ENCODE measurements at regions not wholly inside any gene's neighbourhood (a gene's known extent, or its start where the extent isn't known, plus 50 kb on each side); places are given as distances from the start of the nearest gene placed in this dataset.
"Not testable (repeated sequence)": the region's sequence is repeated elsewhere in the genome, so short reads cannot be mapped to it uniquely, and the experiment has no call there.

DNA sequence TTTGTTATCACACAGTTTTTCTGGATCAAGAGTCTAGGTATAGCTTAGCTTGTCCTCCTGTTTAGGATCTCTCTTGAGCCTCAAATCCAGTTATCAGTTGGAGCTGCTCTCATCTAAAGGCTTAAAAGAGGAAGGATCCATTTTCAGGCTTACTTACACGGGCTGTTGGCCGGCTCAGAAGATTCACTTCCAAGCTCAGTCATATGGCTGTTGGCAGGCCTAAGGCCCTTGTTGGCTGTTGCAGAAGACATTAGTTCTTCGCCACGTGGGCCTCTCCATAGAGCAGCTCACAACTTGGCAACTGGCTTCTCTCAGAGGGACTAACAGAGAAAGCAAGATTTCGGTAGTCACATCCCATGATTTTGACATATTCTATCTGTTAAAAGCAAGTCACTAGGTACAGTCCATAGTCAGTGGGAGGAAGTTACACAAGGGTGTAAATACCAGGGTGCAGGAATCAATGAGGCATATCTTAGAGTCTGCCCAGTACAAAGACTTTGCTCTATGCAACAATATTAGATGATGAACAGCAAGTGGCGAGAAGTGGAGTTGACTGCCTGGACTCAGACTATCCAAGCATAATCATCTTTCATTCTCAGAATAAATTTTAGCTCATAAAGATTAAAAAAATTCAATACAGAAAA lies 280.1 kb upstream of the MBL2 start:
- no peak for DNase-seq

DNA sequence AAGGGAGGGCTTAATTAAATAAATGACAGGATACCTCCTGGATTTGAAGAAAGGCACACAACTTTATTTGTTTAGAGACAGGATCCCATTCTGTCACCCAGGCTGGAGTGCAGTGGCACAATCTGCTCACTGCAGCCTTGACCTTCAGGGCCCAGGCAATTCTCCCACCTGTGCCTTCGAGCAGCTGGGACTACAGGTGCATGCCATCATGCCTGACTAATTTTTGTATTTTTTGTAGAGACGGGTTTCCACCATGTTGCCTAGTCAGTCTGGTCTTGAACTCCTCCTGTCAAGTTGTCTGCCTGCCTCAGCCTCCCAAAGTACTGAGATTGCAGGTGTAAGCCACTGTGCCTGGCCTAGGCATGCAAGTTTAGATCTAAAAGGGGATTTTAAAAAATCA lies 272.7 kb upstream of the MBL2 start:
- DNase-seq, result no peak

DNA sequence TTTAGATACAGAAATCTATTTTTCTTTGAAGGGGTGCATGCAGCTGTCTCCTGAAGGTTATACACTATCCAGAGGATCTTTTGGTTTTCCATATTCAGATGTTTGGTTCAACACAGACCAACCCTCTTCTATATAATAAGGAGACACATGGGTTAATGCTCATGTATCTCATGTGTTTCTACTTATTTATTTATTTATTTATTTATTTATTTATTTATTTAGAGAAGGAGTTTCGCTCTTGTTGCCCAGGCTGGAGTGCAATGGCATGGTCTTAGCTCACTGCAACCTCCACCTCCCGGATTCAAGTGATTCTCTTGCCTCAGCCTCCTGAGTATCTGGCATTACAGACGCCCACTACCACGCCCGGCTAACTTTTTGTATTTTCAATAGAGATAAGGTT lies 263.2 kb upstream of the MBL2 start:
- not testable (repeated sequence) for DNase-seq

DNA sequence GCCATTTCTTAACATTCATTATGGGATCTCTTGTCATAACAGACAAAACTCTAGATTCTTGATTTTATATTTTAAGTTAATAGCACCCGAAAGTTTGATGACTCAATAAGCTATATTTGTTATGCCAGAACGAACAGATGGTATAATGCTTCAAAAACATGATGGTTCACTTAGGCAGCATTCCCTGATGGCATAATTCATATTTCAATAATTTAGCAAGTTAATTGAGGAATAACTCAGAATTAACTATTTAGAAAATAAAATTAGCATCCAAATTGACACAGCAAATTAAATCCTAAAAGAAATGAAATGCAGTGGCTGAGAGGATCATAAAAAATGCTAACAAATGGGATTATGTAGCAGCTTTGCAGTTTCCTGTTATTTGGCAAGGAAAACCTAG lies 260.8 kb upstream of the MBL2 start:
- DNase-seq, result no peak

DNA sequence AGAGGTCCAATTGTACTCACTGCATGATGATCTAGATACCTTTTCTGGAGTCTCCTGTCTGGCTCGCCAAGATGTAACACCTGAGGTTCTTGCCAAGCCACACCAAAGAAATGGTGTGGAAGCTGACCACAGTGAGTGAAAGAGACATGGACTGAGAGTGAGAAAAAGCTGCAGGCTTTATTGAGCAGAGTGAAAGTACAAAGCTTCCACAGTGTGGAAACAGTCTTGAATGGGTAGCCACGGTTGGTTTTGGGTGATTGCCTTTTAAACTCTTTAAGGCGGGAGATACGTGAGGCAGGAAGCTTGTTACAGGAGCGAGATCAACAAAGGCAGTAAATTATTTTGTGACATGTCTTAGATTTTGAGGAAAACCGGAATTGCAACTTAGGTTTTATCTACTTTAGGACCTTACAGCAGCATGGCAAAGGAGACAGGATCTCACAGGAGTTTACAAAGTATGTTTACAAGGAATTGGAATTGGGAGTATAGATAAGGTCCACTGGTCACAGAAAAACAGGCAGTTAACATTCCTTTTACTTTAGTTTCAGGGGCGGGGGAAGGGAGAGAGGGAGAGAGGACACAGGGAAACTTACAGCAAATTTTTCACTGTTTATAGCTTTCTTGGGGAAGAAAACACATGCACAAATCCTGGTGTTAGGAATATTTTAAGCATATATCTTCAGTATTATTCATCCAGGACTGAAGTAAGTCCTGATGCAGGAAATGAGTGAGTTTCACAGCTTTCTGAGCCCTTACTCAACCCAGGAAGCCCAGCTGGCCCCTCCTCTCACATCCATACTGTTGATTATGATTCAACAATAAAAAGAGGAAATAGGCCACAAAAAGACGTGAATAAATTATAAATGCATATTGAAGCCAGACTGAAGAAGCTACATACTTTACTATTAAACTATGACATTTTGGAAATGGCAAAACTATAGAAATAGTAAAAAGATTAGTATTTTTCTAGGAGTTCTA lies 257.6 kb upstream of the MBL2 start:
- not testable (repeated sequence) for DNase-seq

DNA sequence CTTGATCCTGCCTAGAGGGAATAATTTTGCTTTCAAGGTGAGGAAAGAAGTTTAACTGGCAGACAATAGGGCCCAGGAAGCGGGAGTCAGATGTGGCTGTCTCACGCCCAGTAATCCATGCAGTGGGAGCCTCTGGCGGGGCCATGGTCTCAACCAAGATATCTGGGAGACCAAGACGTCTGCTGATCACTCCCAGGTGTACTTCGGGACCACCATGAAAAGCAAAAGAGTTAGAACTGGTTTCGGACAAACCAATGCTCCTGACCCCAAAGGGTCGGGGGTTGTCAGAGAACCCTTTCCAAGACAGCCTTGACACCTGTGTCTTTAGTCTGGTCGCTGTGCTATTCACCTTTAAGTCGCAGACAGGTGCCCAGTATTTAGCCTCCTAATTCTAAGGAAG lies 256.9 kb upstream of the MBL2 start:
- no peak for DNase-seq

DNA sequence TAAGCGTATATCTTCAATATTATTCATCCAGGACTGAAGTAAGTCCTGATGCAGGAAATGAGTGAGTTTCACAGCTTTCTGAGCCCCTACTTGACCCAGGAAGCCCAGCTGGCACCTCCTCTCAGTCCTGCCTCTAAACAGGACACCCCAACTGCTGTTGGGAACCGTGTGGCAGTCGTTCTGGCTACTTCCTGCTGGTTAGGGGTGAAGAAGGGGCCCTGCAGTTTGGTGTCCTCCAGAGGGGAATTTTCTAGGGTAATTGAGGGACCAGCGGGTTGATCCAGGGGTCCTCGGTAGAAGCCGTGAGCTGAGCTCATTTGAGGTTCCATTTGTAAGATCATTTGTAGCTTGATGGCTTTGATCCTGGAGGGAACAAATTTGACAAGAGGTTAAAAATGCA lies 253.2 kb upstream of the MBL2 start:
- not testable (repeated sequence) for DNase-seq

DNA sequence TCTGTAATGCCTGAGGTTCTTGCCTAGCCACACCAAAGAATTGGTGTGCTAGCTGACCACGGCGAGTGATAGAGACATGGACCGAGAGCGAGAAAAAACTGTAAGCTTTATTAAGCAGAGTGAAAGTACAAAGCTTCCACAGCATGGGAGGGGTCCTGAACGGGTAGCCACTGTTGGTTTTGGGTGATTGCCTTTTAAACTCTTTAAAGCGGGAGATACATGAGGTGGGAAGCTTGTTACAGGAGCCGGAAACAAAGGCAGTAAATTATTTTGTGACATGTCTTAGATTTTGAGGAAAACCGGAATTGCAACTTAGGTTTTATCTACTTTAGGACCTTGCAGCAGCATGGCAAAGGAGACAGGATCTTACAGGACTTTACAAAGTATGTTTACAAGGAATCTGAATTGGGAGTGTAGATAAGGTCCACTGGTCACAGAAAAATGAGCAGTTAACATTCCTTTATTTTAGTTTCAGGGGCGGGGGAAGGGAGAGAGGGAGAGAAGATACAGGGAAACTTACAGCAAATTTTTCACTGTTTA lies 252.7 kb upstream of the MBL2 start:
- no peak for DNase-seq

DNA sequence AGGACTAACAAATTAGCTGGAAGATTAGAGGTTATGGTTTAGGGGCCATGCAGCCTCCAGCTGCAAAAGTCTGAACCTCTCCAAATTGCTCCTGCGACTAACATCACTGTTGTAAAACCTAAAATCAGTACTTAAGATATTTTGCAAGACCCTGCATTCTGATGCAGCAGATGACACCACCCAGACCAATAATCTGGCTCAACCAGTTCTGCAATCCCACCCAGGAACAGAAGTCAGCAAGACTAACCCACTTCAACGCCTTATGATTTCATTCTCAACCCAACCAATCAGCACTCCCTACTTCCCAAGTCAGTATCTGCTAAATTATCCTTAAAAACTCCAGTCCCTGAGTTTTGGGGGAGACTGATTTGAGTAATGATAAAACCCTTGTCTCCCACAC lies 250.8 kb upstream of the MBL2 start:
- DNase-seq, result no peak

DNA sequence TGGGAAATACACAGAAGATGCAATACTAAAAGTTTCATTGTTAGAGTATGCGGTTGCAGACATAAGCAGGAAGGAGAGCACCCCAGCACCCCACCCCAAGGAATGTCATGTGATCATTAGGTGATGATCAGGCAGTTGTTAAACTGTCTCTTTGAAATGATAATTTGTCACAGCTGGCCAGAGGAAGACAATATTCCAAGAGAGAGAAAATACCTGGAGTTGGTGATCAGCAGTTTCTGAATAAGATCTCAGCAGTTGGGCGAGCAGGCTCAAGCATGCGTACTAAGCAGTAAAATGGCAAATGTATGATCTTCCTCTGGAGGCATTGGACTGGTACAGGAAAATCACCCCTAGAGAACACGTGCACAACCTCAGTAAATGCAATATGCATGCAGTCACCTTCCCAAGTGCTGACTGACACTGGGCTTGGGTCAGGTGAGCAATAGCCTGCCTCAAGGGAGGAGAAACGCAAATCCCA lies 250.1 kb upstream of the MBL2 start:
- DNase-seq, result no peak

DNA sequence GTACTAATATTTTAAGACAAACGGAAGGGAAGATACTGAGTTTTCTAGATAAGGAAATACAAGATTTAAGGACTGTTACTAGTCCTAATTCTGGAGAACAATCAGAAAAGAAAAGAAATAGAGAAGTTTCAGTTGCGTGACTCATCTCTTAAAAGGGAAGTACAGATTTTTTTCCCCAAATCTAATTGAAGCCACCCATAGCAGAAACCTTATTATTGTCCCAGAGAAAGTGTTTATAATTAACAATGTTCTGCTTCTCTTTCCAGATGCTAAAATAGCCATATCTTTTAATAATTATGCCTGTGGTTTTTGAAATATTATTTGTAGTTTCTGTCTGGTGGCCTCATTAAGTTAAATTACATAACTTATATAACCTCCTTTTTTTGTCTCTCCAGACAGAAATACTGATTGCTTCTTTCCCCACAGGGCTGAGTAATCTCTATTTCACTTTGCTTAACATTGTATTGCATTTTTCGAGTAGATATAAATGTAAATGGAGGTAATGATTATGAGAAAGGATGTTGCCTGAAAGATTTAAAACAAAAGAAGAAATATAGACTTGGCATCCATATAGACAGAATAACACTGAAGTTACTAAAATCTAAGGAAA lies 240.7 kb upstream of the MBL2 start:
- DNase-seq, result no peak

DNA sequence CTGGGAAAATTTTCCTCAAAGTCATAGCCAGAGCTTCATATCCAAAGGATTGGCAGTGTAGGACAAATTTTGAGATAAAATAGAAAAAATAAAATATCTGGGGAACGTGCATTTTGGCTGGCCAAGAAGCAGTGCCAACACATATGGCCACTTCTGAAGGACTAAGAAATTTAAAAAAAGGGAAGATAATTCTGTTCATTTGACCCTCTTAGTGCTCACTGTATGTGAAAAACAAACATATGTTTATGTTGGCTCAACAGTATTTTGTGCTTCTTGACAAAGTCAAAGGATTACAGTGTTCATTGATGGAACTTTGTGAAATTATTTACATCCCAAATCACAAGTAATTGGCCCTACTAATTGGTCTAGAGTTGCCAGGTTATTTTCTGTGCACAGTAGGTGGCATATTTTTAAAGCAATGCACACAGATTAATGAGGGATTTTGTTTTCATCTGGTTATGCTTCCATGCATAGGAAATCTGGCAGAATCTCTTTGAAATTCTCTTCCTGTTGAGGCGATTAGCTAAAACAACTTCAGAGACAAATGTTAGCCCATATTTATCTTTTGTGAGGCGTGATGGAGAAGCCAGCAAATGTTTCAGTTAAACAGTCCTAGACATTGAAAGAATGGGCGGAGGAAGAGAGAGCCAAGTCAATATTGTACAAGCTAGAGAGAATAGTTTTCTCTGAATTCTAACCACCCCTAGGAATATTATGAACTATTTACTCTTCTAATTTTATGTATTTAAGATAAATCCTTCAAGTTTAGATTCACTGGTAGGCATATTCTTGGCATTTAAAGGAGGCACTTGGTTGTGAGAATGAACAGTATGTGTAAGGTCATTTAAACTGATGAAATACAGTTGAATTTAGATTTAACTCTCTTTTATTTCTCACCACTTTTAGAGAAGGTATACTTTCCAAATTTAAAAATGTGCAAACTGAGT lies 237.7 kb upstream of the MBL2 start:
- no peak for DNase-seq

DNA sequence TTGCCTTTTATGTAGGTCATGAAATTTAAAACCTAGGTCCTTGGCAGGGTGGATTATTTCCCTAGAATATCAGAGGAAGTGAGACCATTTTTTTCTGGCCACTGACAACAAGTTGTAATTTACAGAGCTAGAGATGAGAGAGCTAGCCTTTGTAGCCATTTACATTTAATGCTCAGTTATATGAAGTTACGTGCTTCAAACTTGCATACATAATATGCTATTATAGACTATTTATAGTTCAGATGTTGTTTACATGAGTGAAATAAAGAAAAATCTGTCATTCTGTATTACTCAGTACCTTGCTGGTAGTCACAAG lies 234.9 kb upstream of the MBL2 start:
- no peak for DNase-seq

DNA sequence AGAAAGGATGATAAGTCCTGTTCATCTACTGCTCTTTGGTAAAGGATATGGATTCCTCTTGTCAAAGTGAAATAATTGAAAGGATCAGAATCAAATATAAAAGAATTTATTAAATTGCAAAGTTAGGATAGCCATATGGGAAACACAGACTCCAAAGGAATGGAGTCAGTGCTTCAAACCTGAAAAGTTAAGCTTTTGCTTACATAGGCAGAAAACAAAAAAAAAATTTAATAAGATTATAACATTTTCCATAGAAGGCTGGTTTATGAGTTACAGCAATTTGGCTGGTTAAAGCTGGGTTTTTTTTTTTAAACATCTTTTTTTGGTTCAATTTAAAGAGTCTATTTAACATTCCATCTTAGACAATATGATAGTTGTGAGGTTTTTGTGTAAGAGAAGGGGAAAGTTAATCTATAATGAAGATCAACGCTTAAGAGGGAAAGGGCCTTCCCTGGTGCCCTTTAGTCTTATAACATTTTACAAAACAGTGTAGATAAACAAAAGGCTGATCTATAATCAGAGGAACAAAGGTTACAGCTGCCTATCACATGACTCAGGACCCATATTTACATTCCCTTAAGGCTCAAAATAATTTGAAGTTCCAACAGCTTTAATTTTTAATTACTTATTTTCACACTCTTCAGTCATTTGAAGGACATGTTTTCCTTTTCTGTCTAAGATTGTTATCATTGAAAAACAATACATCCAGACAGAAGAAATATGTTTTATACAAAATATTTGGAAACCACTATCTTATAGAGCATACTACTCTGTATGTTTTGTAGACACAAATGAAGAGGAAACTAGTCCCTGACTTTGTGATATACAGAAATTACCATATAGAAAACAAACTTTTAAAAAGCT lies 234.3 kb upstream of the MBL2 start:
- no peak for DNase-seq

DNA sequence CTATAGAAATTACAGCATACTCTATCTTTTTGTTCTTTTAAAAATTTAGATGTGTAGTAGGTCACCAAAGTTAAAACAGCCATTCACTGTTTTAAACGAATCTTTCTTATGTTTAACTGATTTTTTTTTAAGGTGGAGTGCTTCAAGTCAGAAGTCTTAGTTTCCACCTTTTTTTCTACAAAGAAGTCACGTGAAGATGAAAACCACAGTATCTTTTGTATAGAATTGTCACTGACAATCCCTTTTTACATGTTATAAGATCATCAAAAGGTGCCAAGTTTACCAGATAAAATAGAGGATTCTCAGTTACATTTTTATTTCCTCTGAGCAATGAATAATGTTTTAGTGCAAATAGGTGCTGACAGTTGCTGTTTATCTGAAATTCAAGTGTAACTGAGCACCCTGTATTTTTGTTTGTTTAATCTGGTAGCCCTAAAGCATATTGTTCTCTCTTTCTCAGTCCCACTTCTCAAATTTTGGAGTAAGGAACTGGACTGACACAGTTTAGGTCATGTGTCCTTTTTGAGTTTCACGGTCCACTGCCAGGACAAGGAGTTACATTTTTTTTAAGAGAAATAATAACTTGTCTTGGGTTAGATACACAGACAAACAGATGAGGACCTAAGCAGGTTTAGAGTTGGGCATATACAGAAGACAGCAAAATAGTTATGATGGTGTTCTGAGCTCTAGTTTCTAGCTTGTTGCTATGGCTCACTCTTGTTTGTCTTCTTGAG lies 233.2 kb upstream of the MBL2 start:
- no peak for DNase-seq

DNA sequence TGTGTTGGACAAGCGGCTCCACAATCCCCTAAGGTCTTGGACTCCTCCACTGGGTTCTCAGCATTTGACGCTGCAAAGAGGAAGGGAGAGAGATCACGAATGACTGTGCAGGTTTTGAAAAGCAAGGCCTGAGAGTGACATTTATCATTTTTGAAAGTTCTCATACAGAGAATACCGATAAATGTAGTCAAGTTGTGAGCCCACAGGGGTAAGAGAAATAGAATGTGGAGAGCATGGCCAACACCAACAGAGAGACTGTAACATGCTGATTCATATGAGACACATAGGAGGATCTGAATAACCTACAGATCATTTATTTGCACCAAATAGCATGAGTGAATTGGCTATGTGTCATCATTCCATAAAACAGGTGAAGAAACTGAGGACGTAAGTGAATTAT lies 230.5 kb upstream of the MBL2 start:
- DNase-seq, result no peak

DNA sequence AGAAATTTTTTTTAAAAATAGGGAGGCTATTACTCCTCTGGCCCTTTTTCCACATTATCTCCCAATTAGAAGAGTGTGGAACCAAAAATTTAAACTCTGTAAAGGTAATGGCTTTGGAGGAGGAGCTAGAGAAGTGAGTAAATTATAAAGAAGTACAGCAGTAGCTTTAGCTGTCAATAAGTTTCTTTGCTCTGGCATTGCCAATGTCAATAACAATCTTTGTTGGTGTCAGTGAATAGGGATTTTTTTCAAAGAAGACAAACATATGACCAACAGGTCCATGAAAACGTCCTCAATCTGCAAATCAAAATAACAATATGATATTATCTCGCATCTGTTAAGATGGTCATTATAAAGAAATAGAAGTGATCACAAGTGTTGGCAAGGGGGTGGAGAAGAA lies 227.1 kb upstream of the MBL2 start:
- no peak for DNase-seq

DNA sequence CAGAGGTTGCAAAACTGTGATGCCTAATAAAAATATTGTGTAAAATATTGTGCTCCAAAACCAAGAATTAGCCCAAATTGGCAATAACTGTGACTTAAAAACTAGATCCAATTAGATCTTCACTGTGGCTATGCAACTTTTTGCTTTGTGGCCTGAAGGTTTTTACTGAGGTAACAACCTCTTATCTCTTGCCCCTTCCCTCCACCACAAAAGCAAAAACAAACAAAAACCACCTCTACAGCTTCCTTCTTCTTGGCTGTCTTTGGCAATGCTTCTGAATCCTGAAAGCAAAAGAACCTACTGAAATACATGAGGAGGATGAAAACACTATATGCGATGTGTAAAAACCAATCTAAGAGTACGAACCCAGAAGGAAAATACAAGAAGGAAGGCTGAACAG lies 226.7 kb upstream of the MBL2 start:
- DNase-seq, result no peak

DNA sequence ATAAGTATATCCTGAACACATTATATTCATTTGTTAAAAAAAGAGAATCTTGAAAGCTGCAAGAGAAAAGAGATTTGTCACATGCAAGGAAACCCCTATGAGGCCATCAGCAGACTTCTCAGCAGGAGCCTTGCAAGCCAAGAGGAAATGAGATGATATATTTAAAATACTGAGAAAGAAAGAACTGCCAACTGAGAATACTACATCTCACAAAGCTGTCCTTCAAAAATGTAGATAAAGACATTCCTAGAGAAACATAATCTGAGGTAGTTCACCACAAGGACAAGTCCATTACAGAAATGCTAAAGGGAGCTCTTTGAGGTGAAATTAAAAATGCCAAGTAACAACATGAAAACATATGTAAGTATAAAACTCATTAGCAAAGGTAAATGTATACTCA lies 224.4 kb upstream of the MBL2 start:
- DNase-seq, result no peak

DNA sequence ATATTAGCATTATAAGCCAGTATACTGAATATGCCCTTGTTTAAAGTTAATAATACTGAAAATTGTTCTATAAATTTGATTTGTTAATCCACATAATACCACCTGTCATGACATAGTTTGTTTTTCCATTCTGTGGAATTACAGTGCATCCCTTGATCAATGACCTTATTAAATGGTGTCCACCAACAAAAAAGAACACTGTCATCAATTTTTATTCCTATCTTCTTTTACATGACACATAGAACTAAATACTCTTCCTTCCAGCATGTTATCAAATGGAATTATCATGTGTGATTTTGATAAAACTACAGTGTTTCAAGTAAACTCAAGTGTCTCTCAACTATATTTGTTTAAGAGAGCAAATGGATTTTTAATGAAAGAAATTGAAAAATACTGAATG lies 221.8 kb upstream of the MBL2 start:
- no peak for DNase-seq

DNA sequence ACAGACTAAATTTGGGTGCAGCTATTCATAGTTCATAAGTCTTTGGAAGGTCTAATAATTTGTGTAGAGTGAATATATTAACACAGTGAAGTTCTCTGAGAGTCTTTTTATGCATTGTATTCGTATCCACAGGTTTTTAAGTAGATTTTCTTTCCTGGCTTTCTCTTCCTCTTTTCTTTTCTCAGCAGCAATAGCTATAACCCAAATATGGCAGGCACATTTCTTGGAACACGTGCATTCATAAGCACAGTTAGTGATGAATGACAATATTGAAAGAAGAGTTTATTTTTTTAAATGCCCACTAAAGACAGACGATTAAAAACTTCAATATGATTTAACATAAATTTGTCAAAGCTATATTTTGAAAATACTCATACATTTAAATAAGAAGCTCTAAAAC lies 220.5 kb upstream of the MBL2 start:
- DNase-seq, result no peak
